GM12878 (cell line): ENCODE measurements at regions not wholly inside any gene's neighbourhood (a gene's known extent, or its start where the extent isn't known, plus 50 kb on each side); places are given as distances from the start of the nearest gene placed in this dataset.

ENCODE experiments used
- ATAC-seq: fragments of 200-7000 bp; cut with Tn5 transposase; 3 replicates; pipeline ENCODE4 v1.9.1; 2020; ENCODE audit warnings: mild to moderate bottlenecking, moderate library complexity
- BruUV-seq: library from RNA; stranded (reverse); fragments of 400-500 nt; replicated peaks from 2 replicates; lab custom pipeline; 2021; lab: Mats Ljungman, UMichigan
- CTCF ChIA-PET: fragments of 300-600 bp; sonication (Branson Sonifier 250); formaldehyde crosslinking; extraction: SDS; loops from one replicate; lab custom pipeline; 2021; ENCODE audit warnings: inconsistent platforms; lab: Yijun Ruan, JAX
- POLR2A ChIA-PET: fragments of 350-600 bp; formaldehyde crosslinking; extraction: SDS; loops from one replicate; lab custom pipeline; 2021; ENCODE audit warnings: inconsistent platforms; lab: Charles Lee
- RAD21 ChIA-PET: fragments of 300-600 bp; sonication (Branson Sonifier 250); formaldehyde crosslinking; loops from one replicate; lab custom pipeline; 2023; ENCODE audit warnings: antibody characterized with exemption; ENCODE audit not compliant: unreplicated experiment; lab: Charles Lee
- SMC1A ChIA-PET: fragments of 300-600 bp; sonication (Branson Sonifier 250); formaldehyde crosslinking; loops from one replicate; lab custom pipeline; 2023; ENCODE audit not compliant: unreplicated experiment, uncharacterized antibody; lab: Charles Lee
- DNase-seq: peaks from one replicate; pipeline ENCODE4 v3.0.0-alpha.2; 2011; ENCODE audit warnings: low read depth, low spot score
- FAIRE-seq: peaks from 3 replicates; lab custom pipeline; 2011; peaks lifted over from hg19 to GRCh38; lab: Jason Lieb, UNC
- H2AFZ ChIP-seq: 2 replicates; pipeline ENCODE4 v1.6.0; 2011; ENCODE audit warnings: low read depth, low read length, control low read depth; ENCODE audit not compliant: control insufficient read depth
- H3K27ac ChIP-seq: 2 replicates; pipeline ENCODE4 v1.5.1; 2011; ENCODE audit warnings: control low read depth; ENCODE audit not compliant: control insufficient read depth, insufficient read depth
- H3K27me3 ChIP-seq, 2 experiments: replicated peaks in 1 of 2; 2 replicates each; pipeline versions ENCODE4 v1.6.0 to v1.6.1; 2011; ENCODE audit warnings: low read length in 1 of 2; ENCODE audit not compliant: control insufficient read depth in 2 of 2, insufficient read depth in 2 of 2
- H3K36me3 ChIP-seq, 2 experiments: 2 replicates each; pipeline ENCODE4 v1.5.1; 2011; ENCODE audit warnings: low read length in 1 of 2; ENCODE audit not compliant: control insufficient read depth in 2 of 2, insufficient read depth in 2 of 2
- H3K4me1 ChIP-seq: 2 replicates; pipeline ENCODE4 v1.6.1; 2011; ENCODE audit warnings: mild to moderate bottlenecking, low read length, moderate library complexity, mixed read lengths; ENCODE audit not compliant: control insufficient read depth, insufficient read depth
- H3K4me2 ChIP-seq: 2 replicates; pipeline ENCODE4 v1.6.0; 2011; ENCODE audit warnings: control low read depth; ENCODE audit not compliant: control insufficient read depth, insufficient read depth
- H3K4me3 ChIP-seq: fragments of 200-600 bp; sonication (generic); 2 replicates; pipeline ENCODE4 v1.5.1; 2016
- H3K79me2 ChIP-seq: 2 replicates; pipeline ENCODE4 v1.6.0; 2011; ENCODE audit warnings: low read length; ENCODE audit not compliant: control insufficient read depth, insufficient read depth
- H3K9ac ChIP-seq: 2 replicates; pipeline ENCODE4 v1.8.0; 2011; ENCODE audit warnings: low read length, control low read depth, mixed read lengths; ENCODE audit not compliant: control insufficient read depth, insufficient read depth
- H3K9me3 ChIP-seq: replicated peaks from 3 replicates; pipeline ENCODE4 v1.5.1; 2011; ENCODE audit warnings: mild to moderate bottlenecking, low read length; ENCODE audit not compliant: control insufficient read depth, insufficient read depth
- H4K20me1 ChIP-seq: 2 replicates; pipeline ENCODE4 v1.6.0; 2011; ENCODE audit not compliant: control insufficient read depth, insufficient read depth
- CHD1 ChIP-seq: IDR thresholded peaks from 2 replicates; pipeline ENCODE4 v1.6.1; 2012; ENCODE audit warnings: low read depth, low read length, improper control_type of control experiment
- HSF1 ChIP-seq: fragments of 150-350 bp; IDR thresholded peaks from 2 replicates; pipeline ENCODE4 v1.6.1; 2014; ENCODE audit warnings: mild to moderate bottlenecking, low read depth, low read length
- IRF4 ChIP-seq: IDR thresholded peaks from 2 replicates; pipeline ENCODE4 v1.6.1; 2011; ENCODE audit warnings: low read depth, low read length
- JUNB ChIP-seq: IDR thresholded peaks from 2 replicates; pipeline ENCODE4 v1.6.1; 2016; ENCODE audit warnings: antibody characterized with exemption, mild to moderate bottlenecking
- JUND ChIP-seq: IDR thresholded peaks from 2 replicates; pipeline ENCODE4 v1.6.1; 2012; ENCODE audit warnings: low read depth, mild to moderate bottlenecking, low read length, improper control_type of control experiment, moderate library complexity
- LARP7 ChIP-seq: fragments of 450-650 bp; IDR thresholded peaks from 2 replicates; pipeline ENCODE4 v1.6.1; 2017; ENCODE audit warnings: mild to moderate bottlenecking
- STAT3 ChIP-seq: IDR thresholded peaks from 2 replicates; pipeline ENCODE4 v1.6.1; 2011; ENCODE audit warnings: low read depth, low read length, improper control_type of control experiment
- ZNF207 ChIP-seq: fragments of 450-650 bp; IDR thresholded peaks from 2 replicates; pipeline ENCODE4 v1.6.1; 2014; ENCODE audit warnings: antibody characterized with exemption, mild to moderate bottlenecking, borderline replicate concordance
- WGBS: methylation state at CpG from one replicate; pipeline ENCODE4 v1.1.6; 2016; ENCODE audit warnings: low lambda C conversion rate; ENCODE audit not compliant: insufficient replicate concordance, insufficient coverage; ENCODE audit errors: missing lambda C conversion rate; 5-methylcytosine and 5-hydroxymethylcytosine counted together
- in situ Hi-C: fragments of 300-500 bp; cut with MboI; formaldehyde crosslinking; loops from 9 replicates; pipeline ENCODE4 v1.14.3; 2018; ENCODE audit warnings: mixed read lengths
- intact Hi-C: fragments of 100-400 bp; cut with micrococcal nuclease; formaldehyde crosslinking; loops from one replicate; pipeline ENCODE4 v1.14.2; 2022; ENCODE audit not compliant: unreplicated experiment
- TF ChIP-seq, protein P1 (sequence below): IDR thresholded peaks from 2 replicates; pipeline ENCODE4 v1.6.1; 2012; ENCODE audit warnings: low read length, inconsistent platforms
- TF ChIP-seq, protein P2 (sequence below): fragments of 450-650 bp; IDR thresholded peaks from 2 replicates; pipeline ENCODE4 v1.6.1; 2017; ENCODE audit warnings: antibody characterized with exemption, mild to moderate bottlenecking, moderate library complexity

DNA sequence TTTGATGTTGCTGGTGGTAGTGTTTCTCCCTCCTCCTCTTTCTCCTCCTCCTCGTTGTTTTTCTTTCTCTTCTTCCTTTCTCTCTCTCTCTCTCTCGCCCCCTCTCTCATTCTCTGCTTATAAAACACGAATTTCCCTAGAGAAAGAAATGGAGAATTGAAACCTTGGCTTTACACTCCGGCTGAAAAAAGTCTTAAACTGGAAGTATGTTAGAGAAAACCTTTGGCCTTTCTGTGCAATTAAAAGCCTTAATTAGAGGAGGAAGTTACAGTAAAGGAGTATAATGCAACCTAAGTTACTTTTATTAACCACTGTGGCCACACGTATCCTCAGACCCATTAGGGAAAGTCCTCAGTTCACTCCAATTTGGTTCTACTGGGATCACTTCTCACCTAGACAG is 501.7 kb upstream of the SORCS1 start (continued):
- no peak for TF ChIP-seq ZNF207
- TF ChIP-seq IRF4: no peak
- TF ChIP-seq, all 136 proteins: peak for 10

DNA sequence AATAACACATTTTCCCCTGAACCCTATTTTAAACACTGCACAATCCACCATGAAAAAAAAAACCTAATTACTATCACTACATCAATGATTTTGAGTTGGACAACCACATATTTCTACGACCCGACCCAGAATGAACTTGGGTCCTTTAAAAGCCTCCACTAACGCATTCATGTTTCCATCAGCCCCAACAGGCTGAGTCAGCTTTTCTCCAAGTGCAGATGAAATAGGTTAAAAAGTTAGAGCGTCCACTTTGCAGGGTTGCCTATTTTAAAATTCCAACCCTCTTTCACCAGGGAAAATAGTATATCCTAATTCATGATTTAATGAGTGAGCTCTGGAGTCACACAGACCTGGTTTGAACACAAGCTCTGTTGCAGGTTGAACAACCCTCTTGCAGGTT is 501.0 kb upstream of the SORCS1 start:
- intact Hi-C loops: no loop called here
- H2AFZ ChIP-seq: no peak overlapping the region
- ChIA-PET POLR2A (interaction anchor here (1.8 kb wide), 1 partner anchor 10 kb away, joined by 5 read pairs; no protein-coding TSS in a partner anchor), SMC1A (interaction anchor here (0.9 to 2.9 kb wide), 6 partner anchors 9 to 248 kb away, joined by 3 to 8 read pairs (median 4); no protein-coding TSS in a partner anchor)
- H3K9ac ChIP-seq: no peak overlapping the region
- H3K4me2 ChIP-seq: no peak overlapping the region
- no peaks in the 10 kb centered on the region for H3K36me3 ChIP-seq
- no peak for TF ChIP-seq STAT3
- TF ChIP-seq, all 136 proteins: peak for 0
- no peaks in the 10 kb centered on the region for H3K79me2 ChIP-seq
- FAIRE-seq (no peak), ATAC-seq (no peak), DNase-seq (no peak)
- H3K9me3 ChIP-seq: no peaks in the 10 kb centered on the region
- H3K4me1 ChIP-seq: no peaks in the 10 kb centered on the region
- H4K20me1 ChIP-seq: no peaks in the 10 kb centered on the region
- CTCF ChIA-PET: interaction anchor here (1.0 to 1.7 kb wide), 2 partner anchors 9 to 10 kb away, joined by 3 to 6 read pairs; no protein-coding TSS in a partner anchor
- H3K4me3 ChIP-seq: no peak overlapping the region
- RAD21 ChIA-PET: interaction anchor here (0.7 to 1.6 kb wide), 2 partner anchors 8 to 885 kb away, joined by 3 to 5 read pairs; no protein-coding TSS in a partner anchor
- in situ Hi-C loops: no loop called here
- H3K27me3 ChIP-seq: no peaks in the 10 kb centered on the region
- no peak overlapping the region for H3K27ac ChIP-seq
- no TSS peak for BruUV-seq
- WGBS: 67% methylated on average over 4 of the region's 4 CpGs

DNA sequence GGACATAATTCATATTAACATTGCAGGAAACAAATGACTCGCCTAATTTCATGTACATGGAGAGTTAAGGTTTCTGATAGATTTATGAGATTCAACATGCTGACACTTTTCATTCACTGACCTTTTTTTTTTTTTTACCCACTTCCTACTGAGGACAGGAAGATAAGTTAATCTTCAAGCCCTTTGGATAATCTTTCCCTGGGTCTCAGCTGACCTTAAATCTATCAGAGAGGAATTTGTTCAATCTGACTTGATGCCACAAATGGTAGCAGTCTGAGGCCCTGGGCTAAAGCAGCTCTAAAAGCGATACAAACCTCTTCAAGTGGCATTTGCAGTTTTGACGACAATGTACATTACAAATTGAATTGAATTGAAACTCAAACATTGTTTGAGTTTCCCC is 493.3 kb upstream of the SORCS1 start:
- Histone ChIP-seq H3K27ac (no peak overlapping the region), H3K4me2 (no peak overlapping the region), H4K20me1 (no peaks in the 10 kb centered on the region), H3K4me3 (no peak overlapping the region), H2AFZ (no peak overlapping the region), H3K9me3 (no peaks in the 10 kb centered on the region), H3K36me3 (no peaks in the 10 kb centered on the region), H3K79me2 (no peaks in the 10 kb centered on the region), H3K9ac (no peak overlapping the region), H3K27me3 (no peaks in the 10 kb centered on the region), H3K4me1 (0 out of 2 replicates have a peak, but pooled peaks cover 6% of the 10 kb centered on the region)
- intact Hi-C loops (no loop called here), in situ Hi-C loops (no loop called here)
- POLR2A ChIA-PET: interaction anchor here (0.7 to 1.3 kb wide), 2 partner anchors 241 to 337 kb away, joined by 3 to 4 read pairs; no protein-coding TSS in a partner anchor
- RAD21 ChIA-PET: interaction anchor here (0.7 to 1.6 kb wide), 2 partner anchors 7 to 139 kb away, joined by 3 to 5 read pairs; no protein-coding TSS in a partner anchor
- ATAC-seq (no peak), FAIRE-seq (no peak), DNase-seq (no peak)
- WGBS: 0% methylated on average over 3 of the region's 3 CpGs
- BruUV-seq: no TSS peak
- CTCF ChIA-PET: interaction anchor here (0.8 kb wide), 1 partner anchor 103 kb away, joined by 3 read pairs; no protein-coding TSS in a partner anchor
- SMC1A ChIA-PET: interaction anchor here (0.6 to 3.8 kb wide), 6 partner anchors 9 to 345 kb away, joined by 3 to 12 read pairs (median 4); no protein-coding TSS in a partner anchor
- TF ChIP-seq HSF1: no peak
- TF ChIP-seq, protein P1, sequence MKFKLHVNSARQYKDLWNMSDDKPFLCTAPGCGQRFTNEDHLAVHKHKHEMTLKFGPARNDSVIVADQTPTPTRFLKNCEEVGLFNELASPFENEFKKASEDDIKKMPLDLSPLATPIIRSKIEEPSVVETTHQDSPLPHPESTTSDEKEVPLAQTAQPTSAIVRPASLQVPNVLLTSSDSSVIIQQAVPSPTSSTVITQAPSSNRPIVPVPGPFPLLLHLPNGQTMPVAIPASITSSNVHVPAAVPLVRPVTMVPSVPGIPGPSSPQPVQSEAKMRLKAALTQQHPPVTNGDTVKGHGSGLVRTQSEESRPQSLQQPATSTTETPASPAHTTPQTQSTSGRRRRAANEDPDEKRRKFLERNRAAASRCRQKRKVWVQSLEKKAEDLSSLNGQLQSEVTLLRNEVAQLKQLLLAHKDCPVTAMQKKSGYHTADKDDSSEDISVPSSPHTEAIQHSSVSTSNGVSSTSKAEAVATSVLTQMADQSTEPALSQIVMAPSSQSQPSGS: no peak
- TF ChIP-seq, protein P2, sequence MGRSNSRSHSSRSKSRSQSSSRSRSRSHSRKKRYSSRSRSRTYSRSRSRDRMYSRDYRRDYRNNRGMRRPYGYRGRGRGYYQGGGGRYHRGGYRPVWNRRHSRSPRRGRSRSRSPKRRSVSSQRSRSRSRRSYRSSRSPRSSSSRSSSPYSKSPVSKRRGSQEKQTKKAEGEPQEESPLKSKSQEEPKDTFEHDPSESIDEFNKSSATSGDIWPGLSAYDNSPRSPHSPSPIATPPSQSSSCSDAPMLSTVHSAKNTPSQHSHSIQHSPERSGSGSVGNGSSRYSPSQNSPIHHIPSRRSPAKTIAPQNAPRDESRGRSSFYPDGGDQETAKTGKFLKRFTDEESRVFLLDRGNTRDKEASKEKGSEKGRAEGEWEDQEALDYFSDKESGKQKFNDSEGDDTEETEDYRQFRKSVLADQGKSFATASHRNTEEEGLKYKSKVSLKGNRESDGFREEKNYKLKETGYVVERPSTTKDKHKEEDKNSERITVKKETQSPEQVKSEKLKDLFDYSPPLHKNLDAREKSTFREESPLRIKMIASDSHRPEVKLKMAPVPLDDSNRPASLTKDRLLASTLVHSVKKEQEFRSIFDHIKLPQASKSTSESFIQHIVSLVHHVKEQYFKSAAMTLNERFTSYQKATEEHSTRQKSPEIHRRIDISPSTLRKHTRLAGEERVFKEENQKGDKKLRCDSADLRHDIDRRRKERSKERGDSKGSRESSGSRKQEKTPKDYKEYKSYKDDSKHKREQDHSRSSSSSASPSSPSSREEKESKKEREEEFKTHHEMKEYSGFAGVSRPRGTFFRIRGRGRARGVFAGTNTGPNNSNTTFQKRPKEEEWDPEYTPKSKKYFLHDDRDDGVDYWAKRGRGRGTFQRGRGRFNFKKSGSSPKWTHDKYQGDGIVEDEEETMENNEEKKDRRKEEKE: no peak
- no peak for TF ChIP-seq CHD1
- no peak for TF ChIP-seq LARP7
- no peak for TF ChIP-seq JUND
- TF ChIP-seq JUNB: no peak
